DMS53 (cell line): ENCODE measurements at regions not wholly inside any gene's neighbourhood (a gene's known extent, or its start where the extent isn't known, plus 50 kb on each side); places are given as distances from the start of the nearest gene placed in this dataset.
A peak's percentile ranks its signal among the peaks of the same experiment; 100 is the strongest.

ENCODE experiments used
- DNase-seq: peaks from one replicate; lab custom pipeline; 2025; lab: John Stamatoyannopoulos, UW

DNA sequence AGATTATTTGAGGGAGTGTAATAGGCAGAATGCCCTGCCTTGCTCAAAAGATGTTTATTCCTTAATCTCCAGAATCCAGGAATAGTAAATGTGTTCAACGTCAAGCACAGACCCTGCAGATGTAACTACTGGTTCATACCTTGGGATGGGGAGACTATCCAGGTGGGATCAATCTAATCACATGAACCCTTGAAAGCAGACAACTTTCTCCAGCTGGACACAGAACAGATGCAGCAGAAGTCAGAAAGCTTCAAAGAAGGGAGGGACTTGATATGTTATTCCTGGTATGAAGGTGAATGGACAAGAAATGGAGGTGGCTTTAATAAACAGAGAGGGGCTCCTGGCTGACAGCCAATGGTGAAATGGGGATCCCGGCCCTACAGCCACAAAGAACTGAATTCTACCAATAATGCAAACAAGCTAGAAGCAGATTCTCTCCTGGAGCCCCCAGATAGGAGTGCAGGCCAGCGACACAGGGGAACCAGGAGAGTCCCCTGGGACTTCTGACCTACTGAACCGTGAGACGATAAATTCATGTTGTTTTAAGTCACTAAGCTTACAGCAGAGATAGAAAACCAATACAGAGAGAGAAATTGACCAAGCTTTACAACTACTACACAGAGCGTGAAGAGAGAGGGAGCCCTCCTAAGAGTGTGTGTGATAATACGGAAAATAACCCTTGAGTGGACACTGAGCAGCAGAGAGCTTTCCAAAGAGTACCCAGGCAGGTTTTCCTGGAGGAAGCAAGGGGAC is 133.5 kb upstream of the TMEM132C start:
- no peak for DNase-seq

DNA sequence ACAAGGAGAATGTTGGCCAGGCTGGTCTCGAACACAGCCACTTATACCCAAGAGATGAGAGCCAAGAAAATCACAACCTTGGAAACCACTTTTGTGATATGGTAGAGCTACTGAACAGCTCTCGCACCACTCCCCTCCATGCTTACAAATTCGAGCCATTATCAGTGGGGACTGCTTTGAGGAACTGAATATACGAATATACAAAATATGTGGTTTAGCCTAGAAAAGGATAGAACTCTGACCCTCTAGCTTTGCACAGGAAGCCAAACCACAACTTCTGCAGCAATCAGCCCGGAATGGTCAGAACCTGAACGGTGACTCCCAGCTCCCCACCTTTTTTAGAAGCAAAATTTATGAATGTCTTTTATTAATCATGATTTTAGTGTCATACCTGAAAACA is 129.8 kb upstream of the TMEM132C start:
- no peak for DNase-seq

DNA sequence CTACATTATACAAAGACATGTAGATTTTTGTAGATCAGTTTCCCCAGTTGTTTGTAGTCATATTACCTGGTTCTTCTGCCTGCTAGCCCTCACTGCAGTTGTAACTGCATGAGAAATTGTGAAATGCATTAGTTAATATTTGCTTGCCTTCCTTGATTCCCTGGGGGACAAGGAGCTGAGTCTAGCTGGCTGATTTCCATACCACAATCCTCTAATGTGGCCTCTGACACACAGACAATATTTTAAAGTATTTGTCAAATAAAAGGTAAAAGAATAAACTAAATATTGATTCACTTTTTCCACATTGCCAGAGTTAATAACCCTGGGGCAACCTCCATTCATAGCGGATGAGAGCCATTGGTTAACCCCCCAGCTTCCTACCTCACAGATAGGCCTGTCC is 128.8 kb upstream of the TMEM132C start:
- DNase-seq: no peak

DNA sequence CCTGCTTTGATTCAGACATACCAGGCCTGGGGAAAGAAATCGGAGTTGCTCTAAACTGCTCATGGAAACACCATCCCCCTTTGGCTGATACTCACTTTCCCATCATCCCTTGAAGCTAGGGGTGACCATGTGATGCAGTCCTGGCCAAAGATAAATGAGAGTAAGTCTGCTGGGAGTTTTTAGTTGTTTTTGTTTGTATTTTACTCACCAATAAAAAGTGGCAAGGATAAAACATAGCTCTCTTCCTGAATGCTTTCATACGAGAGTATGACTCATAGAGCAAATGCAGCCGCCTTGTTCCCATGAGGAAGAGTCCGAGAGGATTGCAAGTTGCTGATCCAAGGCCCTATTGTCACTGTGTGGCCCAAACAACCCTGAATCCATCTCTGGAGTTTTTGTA is 126.4 kb upstream of the TMEM132C start:
- peak; percentile 27 for DNase-seq

DNA sequence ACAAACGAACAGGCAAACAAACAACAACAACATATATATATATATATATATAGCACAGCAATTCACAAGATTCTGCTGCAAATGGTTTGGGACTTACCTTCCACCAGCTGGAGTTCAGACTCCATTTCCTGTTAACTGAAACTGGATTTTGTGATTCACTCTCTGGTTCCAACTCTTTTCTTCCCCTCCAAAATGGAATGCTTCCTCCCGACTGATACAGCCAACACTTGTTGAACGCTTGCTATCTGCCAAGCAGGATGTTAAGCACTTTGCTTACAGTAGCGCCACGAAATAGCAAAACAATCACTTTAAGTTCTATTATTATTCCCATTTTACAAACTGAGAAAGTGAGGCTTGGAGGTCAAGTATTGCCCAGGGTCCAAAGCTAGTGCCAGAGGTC is 116.0 kb upstream of the TMEM132C start:
- DNase-seq: no peak

DNA sequence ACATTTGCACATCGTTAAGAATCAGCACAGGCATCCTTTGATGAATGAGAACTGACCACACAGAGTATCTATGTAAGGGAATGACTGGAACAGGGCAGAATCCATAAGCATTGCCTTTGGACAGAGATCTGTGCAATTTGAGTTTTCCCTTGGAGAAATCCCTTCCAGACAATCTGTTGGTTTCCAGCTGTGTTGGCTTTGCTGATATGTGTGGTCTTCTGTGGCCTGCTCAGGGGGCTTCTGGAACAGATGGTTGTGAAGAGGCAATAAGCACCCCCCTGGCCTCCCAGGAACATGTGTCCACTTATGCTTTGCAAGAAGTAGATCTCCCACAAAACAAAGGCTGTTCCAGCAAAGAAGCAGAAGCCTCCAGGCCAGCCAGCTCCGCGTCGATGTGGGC is 111.4 kb upstream of the TMEM132C start:
- DNase-seq: no peak

DNA sequence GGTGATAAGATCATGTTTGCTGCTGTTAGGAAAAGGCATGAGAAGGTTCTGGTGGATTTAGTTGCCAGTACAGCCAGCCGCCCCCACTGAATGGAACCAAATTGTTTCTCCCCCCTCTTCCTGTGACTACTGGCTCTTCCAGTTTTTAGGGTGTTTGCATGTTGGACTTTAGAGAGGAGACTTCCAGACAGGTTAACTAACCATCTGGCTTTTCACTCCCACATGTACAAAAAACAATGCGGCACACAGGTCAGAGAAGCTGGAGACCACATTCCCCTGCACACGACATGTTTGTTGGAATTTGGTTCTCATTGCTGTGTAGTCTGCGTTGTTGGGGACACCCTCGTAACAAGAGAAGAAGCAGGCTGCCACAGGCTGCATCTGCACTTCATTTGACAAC is 103.9 kb upstream of the TMEM132C start:
- no peak for DNase-seq

DNA sequence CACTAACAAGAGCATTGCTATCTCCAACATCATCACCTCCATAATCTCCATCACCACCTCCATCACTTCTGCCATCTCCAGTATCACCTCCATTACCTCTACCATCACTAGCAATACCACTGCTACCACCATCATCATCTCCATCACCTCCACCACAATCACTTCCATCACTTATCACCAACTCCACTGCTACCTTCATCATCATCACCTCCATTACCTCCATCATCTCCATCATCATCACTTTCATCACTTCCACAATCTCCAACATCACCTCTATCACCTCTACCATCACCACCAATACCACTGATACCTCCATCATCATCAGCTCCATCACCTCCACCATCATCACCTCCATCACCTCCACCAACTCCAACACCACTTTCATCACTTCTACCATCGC is 102.4 kb upstream of the TMEM132C start:
- DNase-seq: no peak

DNA sequence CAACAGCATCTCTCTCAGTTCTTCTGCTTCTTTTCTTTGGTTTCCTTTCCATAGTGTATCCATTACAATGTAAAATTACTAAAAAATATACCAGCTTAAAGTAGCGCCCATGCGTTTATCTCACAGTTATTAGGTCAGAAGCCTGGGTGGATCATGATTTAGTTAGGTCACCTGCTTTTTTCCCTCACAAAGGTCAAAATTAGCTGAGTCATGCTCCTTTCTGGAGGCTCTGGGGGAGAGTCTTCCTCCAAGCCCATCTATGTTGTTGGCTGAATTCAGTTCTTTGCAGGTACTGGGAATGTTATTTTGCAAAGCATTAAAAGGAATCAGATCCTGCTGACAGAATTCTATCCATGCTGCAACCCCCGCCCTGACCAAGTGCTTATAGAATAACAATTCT is 101.6 kb upstream of the TMEM132C start:
- no peak for DNase-seq

DNA sequence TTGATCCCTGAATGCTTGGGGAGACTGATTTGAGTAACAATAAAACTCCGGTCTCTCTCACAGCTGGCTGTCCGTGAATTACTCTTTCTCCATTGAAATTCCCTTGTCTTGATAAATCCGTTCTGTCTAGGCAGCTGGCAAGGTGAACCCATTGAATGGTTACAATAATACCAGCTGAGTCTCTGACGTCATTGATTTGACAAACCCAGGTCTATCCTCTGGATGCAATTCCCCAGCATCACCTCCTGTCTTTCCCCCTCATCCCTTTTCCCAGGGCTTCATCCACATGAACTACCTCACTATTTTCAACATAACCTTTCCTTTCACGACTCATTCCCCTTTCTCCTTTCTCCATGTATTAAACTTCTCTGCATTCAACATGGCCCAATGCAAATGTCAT is 98.7 kb upstream of the TMEM132C start:
- DNase-seq: no peak

DNA sequence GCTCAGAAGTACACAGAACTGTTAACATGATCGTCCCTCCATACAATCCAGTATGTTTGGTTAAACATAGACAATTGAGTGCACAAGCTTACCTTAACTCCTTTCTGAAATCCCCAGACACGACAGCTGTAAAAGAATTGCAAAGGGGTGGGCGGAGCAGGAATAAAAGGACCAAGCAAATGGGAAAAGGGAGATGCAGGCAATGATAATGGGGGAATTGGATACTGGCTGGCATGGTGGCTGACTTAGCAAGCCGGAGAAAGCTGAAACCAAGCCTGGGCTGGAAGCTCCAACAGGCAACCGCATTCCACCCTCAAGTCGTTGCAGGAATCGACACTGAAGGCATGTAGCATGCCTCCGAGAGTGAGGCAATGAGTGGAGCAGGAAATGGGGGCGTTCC is 96.8 kb upstream of the TMEM132C start:
- no peak for DNase-seq

DNA sequence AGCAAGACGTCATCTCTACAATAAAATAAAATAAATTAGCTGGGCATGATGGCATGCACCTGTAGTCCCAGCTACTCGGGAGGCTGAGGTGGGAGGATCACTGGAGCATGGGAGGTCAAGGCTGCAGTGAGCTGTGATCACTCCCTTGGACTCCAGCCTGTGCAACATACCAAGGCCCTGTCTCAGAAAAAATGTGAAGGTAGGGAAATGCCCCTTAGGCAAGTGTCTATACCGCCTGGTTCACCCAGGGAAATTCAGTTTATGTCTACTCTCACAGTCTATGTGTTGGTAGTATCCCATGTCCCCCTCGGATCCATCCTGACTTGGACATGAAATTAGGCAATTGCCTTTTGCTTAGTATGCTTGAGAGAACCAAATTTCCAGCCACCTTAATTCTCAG is 88.4 kb upstream of the TMEM132C start:
- no peak for DNase-seq

DNA sequence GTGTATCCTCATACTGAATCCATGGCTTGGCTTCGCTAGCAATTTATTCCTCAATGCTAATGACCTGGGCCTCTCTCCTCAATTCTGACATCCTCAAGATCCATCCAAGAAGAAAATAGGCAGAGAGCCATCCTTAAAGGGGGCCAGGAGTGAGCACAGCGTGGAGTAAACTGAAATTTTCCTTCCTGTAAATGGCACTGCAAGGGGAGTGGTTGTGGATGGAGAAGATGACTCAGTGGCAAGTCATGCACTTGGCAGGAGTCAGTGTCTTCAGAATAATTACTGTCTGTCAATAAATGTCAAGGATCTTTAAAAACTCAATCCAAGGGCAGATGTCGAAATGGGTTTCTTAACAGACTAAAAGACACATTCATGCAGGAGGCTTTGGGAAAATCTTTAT is 88.0 kb upstream of the TMEM132C start:
- no peak for DNase-seq

DNA sequence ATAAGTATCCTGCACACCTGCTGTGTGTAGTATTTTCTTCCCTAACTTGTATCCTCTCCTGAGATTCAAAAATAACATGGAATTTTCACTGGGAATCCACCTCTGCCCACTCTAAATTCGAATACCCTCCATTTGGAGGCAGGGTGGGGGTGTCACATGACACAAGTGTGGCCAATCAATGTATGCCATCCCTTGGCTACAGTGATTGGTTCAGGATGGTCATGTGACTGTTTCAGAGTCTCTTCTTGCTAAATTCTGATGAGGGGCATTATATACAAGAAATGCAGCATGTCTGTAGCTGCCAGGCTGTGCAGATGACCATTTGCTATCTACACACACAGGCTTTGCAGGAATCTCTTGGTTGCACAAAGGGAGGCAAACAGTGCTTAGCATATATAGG is 86.8 kb upstream of the TMEM132C start:
- DNase-seq: no peak

DNA sequence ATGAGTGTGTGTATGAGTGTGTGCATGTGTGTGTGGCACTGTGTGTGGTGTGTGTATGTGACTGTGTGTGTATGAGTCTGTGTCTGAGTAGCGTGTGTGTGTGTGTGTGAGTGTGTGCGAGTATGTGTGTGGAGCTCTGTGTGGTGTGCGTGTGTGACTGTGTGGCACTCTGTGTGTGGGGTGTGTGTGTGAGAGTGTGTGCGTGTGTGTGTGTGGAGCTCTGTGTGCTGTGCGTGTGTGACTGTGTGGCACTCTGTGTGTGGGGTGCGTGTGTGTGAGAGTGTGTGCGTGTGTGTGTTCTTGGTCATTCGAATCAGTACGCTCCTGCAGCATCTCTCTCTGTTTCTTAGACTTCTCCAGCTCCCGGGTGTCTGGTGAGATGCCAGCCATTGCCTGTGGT is 76.9 kb upstream of the TMEM132C start:
- DNase-seq: no peak

DNA sequence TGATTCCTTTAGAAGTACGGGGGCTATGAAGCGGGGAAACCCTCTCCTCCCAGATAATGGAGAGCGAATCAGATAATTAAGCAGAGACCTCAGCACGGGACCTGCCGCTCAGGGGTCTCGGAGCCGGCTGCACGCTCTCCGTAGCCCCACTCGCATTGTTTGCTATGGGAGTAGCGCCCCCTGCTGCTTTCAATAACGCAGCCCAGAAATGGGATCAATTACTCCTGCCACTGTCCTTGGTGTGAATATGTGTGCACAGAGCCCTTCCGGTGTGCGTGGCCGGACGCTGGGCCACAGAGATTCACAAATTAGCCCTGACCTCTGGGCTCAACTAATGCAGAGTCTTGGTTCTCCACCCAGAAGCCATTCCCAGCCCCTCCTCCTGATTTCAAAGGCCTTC is 76.4 kb upstream of the TMEM132C start:
- DNase-seq: no peak

DNA sequence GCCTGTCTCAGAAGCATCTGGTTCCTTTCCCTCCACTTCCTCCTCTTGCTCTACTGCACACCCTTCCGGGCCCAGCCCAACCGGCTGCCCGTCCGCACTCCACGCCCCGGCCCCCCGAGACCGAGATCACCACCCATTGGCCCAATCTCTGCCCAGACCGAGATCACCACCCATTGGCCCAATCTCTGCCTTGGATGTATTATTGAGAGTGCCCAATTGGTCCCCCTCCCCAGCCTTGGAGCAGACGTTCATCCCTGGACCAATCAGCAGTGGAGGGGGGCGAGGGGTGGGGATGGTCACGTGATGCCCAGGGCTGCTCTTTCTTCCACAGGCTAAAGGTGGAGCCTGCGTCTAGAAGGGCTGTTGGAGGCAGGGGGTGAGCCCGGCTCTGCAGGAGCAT is 75.6 kb upstream of the TMEM132C start:
- no peak for DNase-seq

DNA sequence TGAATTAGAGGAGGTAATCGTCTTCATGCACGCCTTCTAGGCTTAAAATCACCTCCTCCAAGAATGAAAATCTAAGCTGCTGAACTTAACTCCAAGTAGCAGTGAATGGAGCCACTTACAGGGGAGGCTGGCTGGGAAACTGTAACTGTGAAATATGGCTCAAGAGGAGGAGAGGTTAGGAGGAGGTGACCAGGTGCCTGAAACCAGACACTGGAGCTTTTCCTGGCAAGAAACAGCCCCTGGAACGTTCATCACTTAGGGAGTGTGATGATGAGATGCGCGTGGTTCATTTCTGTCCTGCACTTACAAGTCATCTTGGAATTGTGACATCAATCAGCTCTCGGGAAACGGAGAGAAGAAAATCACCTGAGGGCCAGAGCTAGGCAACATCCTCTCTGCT is 62.3 kb upstream of the TMEM132C start:
- no peak for DNase-seq

DNA sequence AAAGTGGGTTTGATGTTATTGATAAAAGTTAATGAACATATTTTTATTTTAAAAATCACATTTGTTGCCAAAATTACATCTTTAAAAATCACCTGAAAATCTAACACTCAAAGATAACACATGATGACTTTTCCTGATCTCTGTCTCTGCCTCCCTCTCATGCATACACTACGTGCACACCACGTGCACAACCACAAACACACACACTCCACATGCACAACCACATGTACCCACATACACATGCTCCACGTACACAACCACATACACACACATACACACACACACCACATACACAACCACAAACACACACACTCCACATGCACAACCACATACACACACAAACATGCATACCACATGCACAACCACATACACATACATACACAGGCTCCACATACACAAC is 61.8 kb upstream of the TMEM132C start:
- no peak for DNase-seq

DNA sequence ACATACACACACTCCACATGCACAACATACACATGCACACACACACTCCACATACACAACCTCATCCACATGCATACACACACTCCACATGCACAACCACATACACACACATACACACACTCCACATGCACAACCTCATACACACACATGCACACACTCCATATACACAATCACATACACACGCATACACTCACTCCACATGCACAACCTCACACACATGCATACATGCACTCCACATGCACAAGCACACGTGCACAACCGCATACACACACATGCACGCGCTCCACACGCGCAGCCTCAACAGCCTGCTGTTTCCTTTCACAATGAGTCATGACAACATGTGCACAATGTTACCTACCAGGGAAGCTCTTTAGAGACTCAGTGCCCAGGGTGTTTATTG is 61.2 kb upstream of the TMEM132C start:
- no peak for DNase-seq
